HL-60 (cell line): ENCODE measurements at regions not wholly inside any gene's neighbourhood (a gene's known extent, or its start where the extent isn't known, plus 50 kb on each side); places are given as distances from the start of the nearest gene placed in this dataset.

Experiments
- CTCF ChIP-seq: IDR thresholded peaks from one replicate; pipeline ENCODE4 v1.5.1; 2011; ENCODE audit warnings: low read length, control low read depth, inconsistent platforms; ENCODE audit not compliant: insufficient read depth
- POLR2AphosphoS5 ChIP-seq: IDR thresholded peaks from 2 replicates; pipeline ENCODE4 v1.6.1; 2012; ENCODE audit warnings: low read depth

- TF ChIP-seq CTCF (no peak), POLR2AphosphoS5 (no peak)
Measured at GRCh38 chr5:54695198-54695966, 177.8 kb downstream of the SNX18 start.
